ENCODE measurements at regions not wholly inside any gene's neighbourhood (a gene's known extent, or its start where the extent isn't known, plus 50 kb on each side); places are given as distances from the start of the nearest gene placed in this dataset.

GRCh38 chr4:104716584-104716983 is 221.9 kb upstream of the CXXC4 start:
- no peak overlapping the region for H3K4me3 ChIP-seq (IDR thresholded peaks at IDR 0.05; ENCODE audit: insufficient read depth, low read depth, low read length)
- H3K36me3 ChIP-seq (ENCODE audit: insufficient read depth), result no peaks in the 10 kb centered on the region
- no peaks in the 10 kb centered on the region for H4K20me1 ChIP-seq (ENCODE audit: insufficient read depth)
- TF ChIP-seq, protein P1, sequence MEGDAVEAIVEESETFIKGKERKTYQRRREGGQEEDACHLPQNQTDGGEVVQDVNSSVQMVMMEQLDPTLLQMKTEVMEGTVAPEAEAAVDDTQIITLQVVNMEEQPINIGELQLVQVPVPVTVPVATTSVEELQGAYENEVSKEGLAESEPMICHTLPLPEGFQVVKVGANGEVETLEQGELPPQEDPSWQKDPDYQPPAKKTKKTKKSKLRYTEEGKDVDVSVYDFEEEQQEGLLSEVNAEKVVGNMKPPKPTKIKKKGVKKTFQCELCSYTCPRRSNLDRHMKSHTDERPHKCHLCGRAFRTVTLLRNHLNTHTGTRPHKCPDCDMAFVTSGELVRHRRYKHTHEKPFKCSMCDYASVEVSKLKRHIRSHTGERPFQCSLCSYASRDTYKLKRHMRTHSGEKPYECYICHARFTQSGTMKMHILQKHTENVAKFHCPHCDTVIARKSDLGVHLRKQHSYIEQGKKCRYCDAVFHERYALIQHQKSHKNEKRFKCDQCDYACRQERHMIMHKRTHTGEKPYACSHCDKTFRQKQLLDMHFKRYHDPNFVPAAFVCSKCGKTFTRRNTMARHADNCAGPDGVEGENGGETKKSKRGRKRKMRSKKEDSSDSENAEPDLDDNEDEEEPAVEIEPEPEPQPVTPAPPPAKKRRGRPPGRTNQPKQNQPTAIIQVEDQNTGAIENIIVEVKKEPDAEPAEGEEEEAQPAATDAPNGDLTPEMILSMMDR (conservative IDR thresholded peaks at IDR 0.05; ENCODE audit: low read depth, low read length), result no peak
- no peak overlapping the region for H3K4me2 ChIP-seq
- no peak overlapping the region for H3K27ac ChIP-seq
- H3K79me2 ChIP-seq (ENCODE audit: insufficient read depth, low read depth), result no peaks in the 10 kb centered on the region
- no peaks in the 10 kb centered on the region for H3K27me3 ChIP-seq (ENCODE audit: insufficient read depth, low read depth)
- peaks cover 10% of the 10 kb centered on the region for H3K4me1 ChIP-seq (ENCODE audit: low read depth, poor library complexity, severe bottlenecking)
- no peak overlapping the region for H3K9ac ChIP-seq
- H2AFZ ChIP-seq (ENCODE audit: low read depth), result no peak overlapping the region

DNA sequence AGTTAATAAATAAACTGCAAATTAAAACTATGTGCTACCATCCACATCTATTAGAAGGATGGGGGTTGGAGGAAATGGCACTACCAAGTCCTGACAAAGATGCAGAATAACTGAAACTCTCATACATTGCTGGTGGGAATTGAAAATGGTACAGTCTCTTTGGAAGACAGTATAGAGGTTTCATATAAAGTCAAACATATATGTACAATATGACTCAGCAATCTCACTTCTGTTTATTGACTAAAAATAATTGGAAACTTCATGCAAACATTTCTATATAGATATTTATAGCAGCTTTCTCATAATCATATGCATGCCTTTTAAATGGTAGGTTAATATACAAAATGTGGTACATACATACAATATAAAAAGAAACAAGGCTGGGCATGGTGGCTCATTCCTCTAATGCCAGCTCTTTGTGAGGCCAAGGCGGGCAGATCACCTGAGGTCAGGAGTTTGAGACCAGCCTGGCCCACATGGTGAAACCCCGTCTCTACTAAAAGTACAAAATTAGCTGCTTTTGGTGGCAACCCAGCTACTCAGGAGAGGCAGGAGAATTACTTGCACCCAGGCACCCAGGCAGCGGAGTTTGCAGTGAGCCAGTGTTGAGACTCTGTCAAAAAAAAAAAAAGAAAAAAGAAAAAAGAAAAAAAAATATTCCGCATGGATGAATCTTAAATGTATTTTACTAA is 225.0 kb upstream of the CXXC4 start:
- no peaks in the 10 kb centered on the region for H3K79me2 ChIP-seq (ENCODE audit: insufficient read depth, low read depth)
- no peaks in the 10 kb centered on the region for H3K36me3 ChIP-seq (ENCODE audit: insufficient read depth)
- H4K20me1 ChIP-seq (ENCODE audit: insufficient read depth), result no peaks in the 10 kb centered on the region
- no peak overlapping the region for H3K27ac ChIP-seq
- no peaks in the 10 kb centered on the region for H3K27me3 ChIP-seq (ENCODE audit: insufficient read depth, low read depth)
- no peak overlapping the region for H3K9ac ChIP-seq
- H3K4me3 ChIP-seq (IDR thresholded peaks at IDR 0.05; ENCODE audit: insufficient read depth, low read depth, low read length), result no peak overlapping the region
- H2AFZ ChIP-seq (ENCODE audit: low read depth), result no peak overlapping the region
- H3K4me2 ChIP-seq, result 0 out of 2 replicates have a peak overlapping the region, but pooled peaks have one; percentile 0
- peaks cover 10% of the 10 kb centered on the region for H3K4me1 ChIP-seq (ENCODE audit: low read depth, poor library complexity, severe bottlenecking)
- TF ChIP-seq, protein P1 (conservative IDR thresholded peaks at IDR 0.05; ENCODE audit: low read depth, low read length), result no peak

DNA sequence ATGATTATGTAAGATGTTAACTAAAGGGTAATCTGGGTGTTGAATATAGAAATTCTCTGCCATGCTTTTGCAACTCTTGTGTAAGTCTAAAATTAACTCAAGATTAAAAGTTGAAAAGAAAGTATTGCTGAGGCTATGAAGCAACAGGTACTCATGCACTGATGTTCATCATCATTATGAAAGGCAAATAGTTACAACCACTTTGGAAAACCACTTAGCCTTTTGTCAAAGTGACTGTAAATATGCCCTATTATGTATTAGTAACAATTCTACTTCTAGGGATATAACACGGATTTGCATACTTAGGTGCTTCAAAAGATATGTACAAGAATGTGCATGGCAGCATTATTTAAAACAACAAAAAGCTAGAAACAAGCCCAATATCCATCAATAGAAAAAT is 227.8 kb upstream of the CXXC4 start:
- no peak overlapping the region for H2AFZ ChIP-seq (ENCODE audit: low read depth)
- no peak overlapping the region for H3K27ac ChIP-seq
- H3K4me3 ChIP-seq (IDR thresholded peaks at IDR 0.05; ENCODE audit: insufficient read depth, low read depth, low read length), result no peak overlapping the region
- no peak overlapping the region for H3K9ac ChIP-seq
- no peak overlapping the region for H3K4me2 ChIP-seq
- TF ChIP-seq, protein P1 (conservative IDR thresholded peaks at IDR 0.05; ENCODE audit: low read depth, low read length), result no peak
- no peaks in the 10 kb centered on the region for H3K79me2 ChIP-seq (ENCODE audit: insufficient read depth, low read depth)
- H3K4me1 ChIP-seq (ENCODE audit: low read depth, poor library complexity, severe bottlenecking), result peaks cover 10% of the 10 kb centered on the region
- no peaks in the 10 kb centered on the region for H3K27me3 ChIP-seq (ENCODE audit: insufficient read depth, low read depth)
- no peaks in the 10 kb centered on the region for H4K20me1 ChIP-seq (ENCODE audit: insufficient read depth)
- no peaks in the 10 kb centered on the region for H3K36me3 ChIP-seq (ENCODE audit: insufficient read depth)

DNA sequence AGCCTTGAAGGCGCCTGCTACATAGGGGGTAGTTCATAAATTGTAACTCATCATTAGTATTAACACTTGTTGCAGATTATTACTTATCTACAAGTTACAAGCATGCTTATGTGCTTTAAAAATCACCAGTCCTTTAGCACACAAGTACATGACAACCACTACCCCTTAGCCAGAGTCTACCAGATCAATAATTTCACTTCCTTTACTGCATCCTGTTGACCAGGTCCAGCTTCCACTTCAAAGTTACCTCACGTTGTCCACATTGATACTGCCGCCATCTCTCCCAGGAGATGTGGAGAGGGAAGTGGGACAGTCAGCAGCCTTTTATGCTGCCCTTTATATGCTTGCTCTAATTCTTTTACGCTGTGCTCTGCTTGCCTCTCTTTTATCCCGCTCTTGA is 231.3 kb upstream of the CXXC4 start:
- no peaks in the 10 kb centered on the region for H3K27me3 ChIP-seq (ENCODE audit: insufficient read depth, low read depth)
- no peak overlapping the region for H3K4me3 ChIP-seq (IDR thresholded peaks at IDR 0.05; ENCODE audit: insufficient read depth, low read depth, low read length)
- no peaks in the 10 kb centered on the region for H3K36me3 ChIP-seq (ENCODE audit: insufficient read depth)
- no peaks in the 10 kb centered on the region for H3K79me2 ChIP-seq (ENCODE audit: insufficient read depth, low read depth)
- H3K4me2 ChIP-seq, result no peak overlapping the region
- no peaks in the 10 kb centered on the region for H4K20me1 ChIP-seq (ENCODE audit: insufficient read depth)
- H3K4me1 ChIP-seq (ENCODE audit: low read depth, poor library complexity, severe bottlenecking), result no peaks in the 10 kb centered on the region
- H3K9ac ChIP-seq, result no peak overlapping the region
- TF ChIP-seq, protein P1 (conservative IDR thresholded peaks at IDR 0.05; ENCODE audit: low read depth, low read length), result no peak
- H3K27ac ChIP-seq, result no peak overlapping the region
- no peak overlapping the region for H2AFZ ChIP-seq (ENCODE audit: low read depth)

All from KMS-11 (cell line).